Neural cell (in vitro differentiated cells): ENCODE measurements at regions not wholly inside any gene's neighbourhood (a gene's known extent, or its start where the extent isn't known, plus 50 kb on each side); places are given as distances from the start of the nearest gene placed in this dataset.

Source experiments
- H2AFZ ChIP-seq: fragments of 200-600, 300-800 bp; sonication (generic), shearing (Covaris generic); 2 replicates; pipeline ENCODE4 v1.6.0; 2014; ENCODE audit warnings: low read depth, mild to moderate bottlenecking, antibody characterized with exemption, low read length, moderate library complexity
- H3F3A ChIP-seq: fragments of 200-600 bp; shearing (Covaris generic); 2 replicates; pipeline ENCODE4 v1.6.1; 2016; ENCODE audit warnings: mild to moderate bottlenecking, moderate library complexity, mixed read lengths, antibody characterized with exemption, low read length; ENCODE audit not compliant: insufficient read depth, poor library complexity, severe bottlenecking
- H3K27ac ChIP-seq: fragments of 200-600, 300-800 bp; sonication (generic), shearing (Covaris generic); 2 replicates; pipeline ENCODE4 v1.5.1; 2014; ENCODE audit warnings: mild to moderate bottlenecking, low read length, moderate library complexity
- H3K27me3 ChIP-seq: fragments of 300-800, 200-600 bp; sonication (generic), shearing (Covaris generic); 2 replicates; pipeline ENCODE4 v1.6.0; 2014; ENCODE audit warnings: mild to moderate bottlenecking, low read depth, low read length, moderate library complexity; ENCODE audit not compliant: insufficient read depth
- H3K36me3 ChIP-seq: fragments of 300-800, 200-600 bp; sonication (generic), shearing (Covaris generic); 2 replicates; pipeline ENCODE4 v1.5.1; 2014; ENCODE audit warnings: mild to moderate bottlenecking, antibody characterized with exemption, low read length, moderate library complexity; ENCODE audit not compliant: insufficient read depth
- H3K4me2 ChIP-seq: fragments of 300-800, 200-600 bp; sonication (generic), shearing (Covaris generic); 2 replicates; pipeline ENCODE4 v1.6.0; 2014; ENCODE audit warnings: mild to moderate bottlenecking, low read length
- H3K4me3 ChIP-seq: fragments of 300-800, 200-600 bp; sonication (generic), shearing (Covaris generic); 2 replicates; pipeline ENCODE4 v1.5.1; 2014; ENCODE audit warnings: mild to moderate bottlenecking, low read length, moderate library complexity
- H3K79me2 ChIP-seq: fragments of 200-600 bp; shearing (Covaris generic); replicated peaks from 2 replicates; pipeline ENCODE4 v1.6.0; 2014; ENCODE audit warnings: mild to moderate bottlenecking, low read length, moderate library complexity; ENCODE audit not compliant: insufficient read depth
- H3K9ac ChIP-seq: fragments of 300-800, 200-600 bp; sonication (generic), shearing (Covaris generic); 2 replicates; pipeline ENCODE4 v1.6.1; 2016; ENCODE audit warnings: mild to moderate bottlenecking, low read length, mixed read lengths
- H3K9me2 ChIP-seq: fragments of 200-600 bp; shearing (Covaris generic); 2 replicates; pipeline ENCODE4 v1.6.1; 2016; ENCODE audit warnings: mild to moderate bottlenecking, low read length, mixed read lengths; ENCODE audit not compliant: insufficient read depth
- H3K9me3 ChIP-seq: fragments of 200-600, 300-800 bp; sonication (generic), shearing (Covaris generic); 2 replicates; pipeline ENCODE4 v1.6.1; 2016; ENCODE audit warnings: mild to moderate bottlenecking, mixed run types, low read length, moderate library complexity, mixed read lengths
- H4K20me1 ChIP-seq: fragments of 200-600 bp; shearing (Covaris generic); 2 replicates; pipeline ENCODE4 v1.6.1; 2016; ENCODE audit warnings: mild to moderate bottlenecking, mixed run types; ENCODE audit not compliant: insufficient read depth
- CTCF ChIP-seq: fragments of 450-650 bp; IDR thresholded peaks from 2 replicates; pipeline ENCODE4 v1.5.1; 2014; ENCODE audit warnings: antibody characterized with exemption, mild to moderate bottlenecking, moderate library complexity; ENCODE audit not compliant: poor library complexity, severe bottlenecking
- EP300 ChIP-seq: fragments of 450-650 bp; conservative IDR thresholded peaks from 2 replicates; pipeline ENCODE4 v1.6.1; 2014; ENCODE audit warnings: antibody characterized with exemption, mild to moderate bottlenecking, moderate library complexity; ENCODE audit not compliant: poor library complexity, severe bottlenecking
- EZH2 ChIP-seq: fragments of 200-600, 300-800 bp; shearing (Covaris generic), sonication (generic); IDR thresholded peaks from 2 replicates; pipeline ENCODE4 v1.6.1; 2014; ENCODE audit warnings: antibody characterized with exemption, low read length, borderline replicate concordance, mild to moderate bottlenecking; ENCODE audit not compliant: insufficient read depth, poor library complexity, severe bottlenecking
- MXI1 ChIP-seq: fragments of 450-650 bp; conservative IDR thresholded peaks from 2 replicates; pipeline ENCODE4 v1.6.1; 2014; ENCODE audit warnings: antibody characterized with exemption, mild to moderate bottlenecking; ENCODE audit not compliant: poor library complexity, severe bottlenecking
- POLR2AphosphoS5 ChIP-seq: IDR thresholded peaks from 2 replicates; pipeline ENCODE4 v1.6.1; 2012
- RAD21 ChIP-seq: fragments of 450-650 bp; conservative IDR thresholded peaks from 2 replicates; pipeline ENCODE4 v1.6.1; 2014; ENCODE audit warnings: antibody characterized with exemption, mild to moderate bottlenecking, moderate library complexity
- REST ChIP-seq: IDR thresholded peaks from 2 replicates; pipeline ENCODE4 v1.6.1; 2012; ENCODE audit warnings: borderline replicate concordance
- SMC3 ChIP-seq: fragments of 450-650 bp; conservative IDR thresholded peaks from 2 replicates; pipeline ENCODE4 v1.6.1; 2014; ENCODE audit warnings: antibody characterized with exemption, mild to moderate bottlenecking, moderate library complexity; ENCODE audit not compliant: poor library complexity
- TAF1 ChIP-seq: IDR thresholded peaks from 2 replicates; pipeline ENCODE4 v1.6.1; 2012; ENCODE audit warnings: low read depth

- Histone ChIP-seq H3K27ac (no peak overlapping the region), H3K4me3 (no peak overlapping the region), H2AFZ (no peak overlapping the region), H3F3A (no peaks in the 10 kb centered on the region), H3K27me3 (no peaks in the 10 kb centered on the region), H3K9me3 (no peaks in the 10 kb centered on the region), H3K9me2 (no peaks in the 10 kb centered on the region), H3K9ac (no peak overlapping the region), H3K79me2 (no peaks in the 10 kb centered on the region), H4K20me1 (no peaks in the 10 kb centered on the region), H3K4me2 (no peak overlapping the region), H3K36me3 (no peaks in the 10 kb centered on the region)
- TF ChIP-seq REST: no peak
- TF ChIP-seq EP300: no peak
- TF ChIP-seq TAF1: no peak
- TF ChIP-seq POLR2AphosphoS5: no peak
- TF ChIP-seq MXI1: no peak
- no peak for TF ChIP-seq CTCF
- no peak for TF ChIP-seq RAD21
- TF ChIP-seq SMC3: no peak
- no peak for TF ChIP-seq EZH2
These were observed 408.2 kb upstream of the TUSC1 start for GRCh38 chr9:26086396-26086795.

GRCh38 chr9:26081847-26082246 lies 403.6 kb upstream of the TUSC1 start:
- no peaks in the 10 kb centered on the region for H3K27me3 ChIP-seq
- no peak overlapping the region for H3K4me3 ChIP-seq
- no peak overlapping the region for H3K9ac ChIP-seq
- H3K4me2 ChIP-seq: no peak overlapping the region
- no peak overlapping the region for H3K27ac ChIP-seq
- no peaks in the 10 kb centered on the region for H3K9me3 ChIP-seq
- no peaks in the 10 kb centered on the region for H3K36me3 ChIP-seq
- TF ChIP-seq MXI1: no peak
- no peak for TF ChIP-seq REST
- no peak for TF ChIP-seq EP300
- TF ChIP-seq SMC3: no peak
- TF ChIP-seq CTCF: no peak
- TF ChIP-seq EZH2: no peak
- H3F3A ChIP-seq: no peaks in the 10 kb centered on the region
- H3K9me2 ChIP-seq: no peaks in the 10 kb centered on the region
- H4K20me1 ChIP-seq: no peaks in the 10 kb centered on the region
- no peak overlapping the region for H2AFZ ChIP-seq
- H3K79me2 ChIP-seq: no peaks in the 10 kb centered on the region
